GM13977 (cell line): ENCODE measurements at regions not wholly inside any gene's neighbourhood (a gene's known extent, or its start where the extent isn't known, plus 50 kb on each side); places are given as distances from the start of the nearest gene placed in this dataset.

Source experiments
- DNase-seq: peaks from one replicate; pipeline ENCODE4 v3.0.0; 2012; ENCODE audit warnings: low spot score
- CTCF ChIP-seq: IDR thresholded peaks from 2 replicates; pipeline ENCODE4 v1.5.1; 2012; ENCODE audit warnings: mild to moderate bottlenecking, control low read depth; ENCODE audit not compliant: insufficient read depth; ENCODE audit errors: extremely low read depth, missing control alignments
- in situ Hi-C: fragments of 300-500 bp; cut with MboI; formaldehyde crosslinking; loops from one replicate; pipeline ENCODE4 v1.12.0; 2022; ENCODE audit warnings: low sequenced_read_pairs, low pct_unique_long_range_greater_than_20kb, mixed read lengths, inconsistent platforms; ENCODE audit not compliant: unreplicated experiment

GRCh38 chr11:120009938-120010337 is 128.0 kb downstream of the TRIM29 start:
- in situ Hi-C loops, result no loop called here

GRCh38 chr11:120007144-120007543 is 130.8 kb downstream of the TRIM29 start:
- no peak for TF ChIP-seq CTCF
- in situ Hi-C loops, result no loop called here
- no peak for DNase-seq

More at GRCh38 chr11:120009938-120010337, 128.0 kb downstream of the TRIM29 start:
- TF ChIP-seq CTCF, result no peak
- DNase-seq, result no peak

- no peak for TF ChIP-seq CTCF
- in situ Hi-C loops, result no loop called here
- DNase-seq, result no peak
Measured at GRCh38 chr11:120004723-120005122, 133.2 kb downstream of the TRIM29 start.

GRCh38 chr11:120001178-120002090 is 136.5 kb downstream of the TRIM29 start:
- in situ Hi-C loops, result no loop called here
- TF ChIP-seq CTCF, result no peak

GRCh38 chr11:119999220-119999619 is 138.7 kb downstream of the TRIM29 start:
- no peak for TF ChIP-seq CTCF
- in situ Hi-C loops, result no loop called here
- DNase-seq, result no peak

More at GRCh38 chr11:120001178-120002090, 136.5 kb downstream of the TRIM29 start:
- no peak for DNase-seq

GRCh38 chr11:119996556-119996955 is 141.4 kb downstream of the TRIM29 start:
- in situ Hi-C loops, result no loop called here
- no peak for TF ChIP-seq CTCF
- no peak for DNase-seq
